Tibial nerve (tissue), 4 donors: ENCODE measurements at regions not wholly inside any gene's neighbourhood (a gene's known extent, or its start where the extent isn't known, plus 50 kb on each side); places are given as distances from the start of the nearest gene placed in this dataset.

ENCODE experiments used
- DNase-seq, 2 donors: peaks; one replicate each; pipeline ENCODE4 v3.0.0-alpha.2; 2019; ENCODE audit warnings: low spot score in 2 of 2
- H3K27ac ChIP-seq, 4 donors: fragments of 200-600 bp; sonication (generic) in 3 of 4; one replicate each; pipeline ENCODE4 v1.5.1; 2017 to 2019; ENCODE audit warnings: mild to moderate bottlenecking in 1 of 4
- H3K27me3 ChIP-seq, 2 donors: fragments of 200-600 bp; sonication (generic) in 1 of 2; one replicate each; pipeline versions ENCODE4 v1.5.1 to v1.6.0; 2017 to 2019
- H3K36me3 ChIP-seq, 3 donors: fragments of 200-600 bp; sonication (generic); one replicate each; pipeline ENCODE4 v1.5.1; 2018 to 2019
- H3K4me1 ChIP-seq, 4 donors: fragments of 200-600 bp; sonication (generic) in 3 of 4; one replicate each; pipeline ENCODE4 v1.5.1; 2017 to 2019
- H3K4me3 ChIP-seq, 4 donors: fragments of 200-600 bp; sonication (generic) in 3 of 4; one replicate each; pipeline ENCODE4 v1.5.1; 2017 to 2019; ENCODE audit warnings: mild to moderate bottlenecking in 1 of 4, moderate library complexity in 1 of 4
- H3K9me3 ChIP-seq, 4 donors: fragments of 200-600 bp; sonication (generic) in 3 of 4; one replicate each; pipeline ENCODE4 v1.5.1; 2017 to 2019
- EP300 ChIP-seq, 2 donors: sonication (generic); formaldehyde crosslinking; IDR thresholded peaks; one replicate each; pipeline ENCODE4 v1.6.1; 2017; ENCODE audit warnings: antibody characterized with exemption in 2 of 2, mild to moderate bottlenecking in 1 of 2
- POLR2A ChIP-seq, 2 donors: fragments of 450-650 bp; IDR thresholded peaks; one replicate each; pipeline ENCODE4 v1.6.1; 2017; ENCODE audit warnings: antibody characterized with exemption in 2 of 2, mild to moderate bottlenecking in 2 of 2, moderate library complexity in 2 of 2
- WGBS, 2 donors: methylation state at CpG; one replicate each; pipeline ENCODE4 v1.1.5; 2018; 5-methylcytosine and 5-hydroxymethylcytosine counted together
- TF ChIP-seq, protein P1 (sequence below), 5 experiments: fragments of 200-600 bp in 3 of 5; fragments of 450-650 bp in 2 of 5; sonication (generic) in 3 of 5; IDR thresholded peaks; one replicate each; pipeline ENCODE4 v1.5.1; 2016 to 2019; ENCODE audit warnings: antibody characterized with exemption in 5 of 5, mild to moderate bottlenecking in 3 of 5, moderate library complexity in 2 of 5

DNA sequence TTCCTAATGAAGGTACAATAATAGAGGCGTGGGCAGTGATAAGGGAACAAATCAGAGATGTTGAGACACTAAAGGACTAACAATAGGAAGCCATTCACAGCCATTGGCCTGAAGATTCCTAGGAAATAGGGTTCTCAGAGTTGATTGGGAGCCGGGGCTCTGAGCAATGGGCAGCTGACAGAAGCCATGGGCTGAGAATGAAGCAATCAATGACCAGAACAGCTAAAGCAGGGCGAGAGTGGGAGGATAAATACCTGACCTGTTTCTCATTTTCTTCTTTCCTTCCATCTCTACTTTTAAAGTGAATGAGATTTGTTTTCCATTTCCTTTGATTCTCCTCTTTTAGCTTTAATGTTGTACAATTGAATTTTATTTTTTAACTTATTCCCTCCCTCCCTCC, 774.7 kb upstream of the ADGRL4 start:
- Histone ChIP-seq H3K27ac (no peak overlapping the region), H3K9me3 (no peaks in the 10 kb centered on the region), H3K27me3 (no peaks in the 10 kb centered on the region), H3K4me3 (no peak overlapping the region), H3K36me3 (no peaks in the 10 kb centered on the region), H3K4me1 (no peaks in the 10 kb centered on the region)
- no peak for TF ChIP-seq POLR2A (IDR thresholded peaks at IDR 0.05)
- TF ChIP-seq, protein P1, sequence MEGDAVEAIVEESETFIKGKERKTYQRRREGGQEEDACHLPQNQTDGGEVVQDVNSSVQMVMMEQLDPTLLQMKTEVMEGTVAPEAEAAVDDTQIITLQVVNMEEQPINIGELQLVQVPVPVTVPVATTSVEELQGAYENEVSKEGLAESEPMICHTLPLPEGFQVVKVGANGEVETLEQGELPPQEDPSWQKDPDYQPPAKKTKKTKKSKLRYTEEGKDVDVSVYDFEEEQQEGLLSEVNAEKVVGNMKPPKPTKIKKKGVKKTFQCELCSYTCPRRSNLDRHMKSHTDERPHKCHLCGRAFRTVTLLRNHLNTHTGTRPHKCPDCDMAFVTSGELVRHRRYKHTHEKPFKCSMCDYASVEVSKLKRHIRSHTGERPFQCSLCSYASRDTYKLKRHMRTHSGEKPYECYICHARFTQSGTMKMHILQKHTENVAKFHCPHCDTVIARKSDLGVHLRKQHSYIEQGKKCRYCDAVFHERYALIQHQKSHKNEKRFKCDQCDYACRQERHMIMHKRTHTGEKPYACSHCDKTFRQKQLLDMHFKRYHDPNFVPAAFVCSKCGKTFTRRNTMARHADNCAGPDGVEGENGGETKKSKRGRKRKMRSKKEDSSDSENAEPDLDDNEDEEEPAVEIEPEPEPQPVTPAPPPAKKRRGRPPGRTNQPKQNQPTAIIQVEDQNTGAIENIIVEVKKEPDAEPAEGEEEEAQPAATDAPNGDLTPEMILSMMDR (IDR thresholded peaks at IDR 0.05) = no peak
- TF ChIP-seq EP300 (IDR thresholded peaks at IDR 0.05) = no peak
- no peak for DNase-seq
- 86 to 87% methylated on average over 3 of the region's 3 CpGs for WGBS, 2 donors

DNA sequence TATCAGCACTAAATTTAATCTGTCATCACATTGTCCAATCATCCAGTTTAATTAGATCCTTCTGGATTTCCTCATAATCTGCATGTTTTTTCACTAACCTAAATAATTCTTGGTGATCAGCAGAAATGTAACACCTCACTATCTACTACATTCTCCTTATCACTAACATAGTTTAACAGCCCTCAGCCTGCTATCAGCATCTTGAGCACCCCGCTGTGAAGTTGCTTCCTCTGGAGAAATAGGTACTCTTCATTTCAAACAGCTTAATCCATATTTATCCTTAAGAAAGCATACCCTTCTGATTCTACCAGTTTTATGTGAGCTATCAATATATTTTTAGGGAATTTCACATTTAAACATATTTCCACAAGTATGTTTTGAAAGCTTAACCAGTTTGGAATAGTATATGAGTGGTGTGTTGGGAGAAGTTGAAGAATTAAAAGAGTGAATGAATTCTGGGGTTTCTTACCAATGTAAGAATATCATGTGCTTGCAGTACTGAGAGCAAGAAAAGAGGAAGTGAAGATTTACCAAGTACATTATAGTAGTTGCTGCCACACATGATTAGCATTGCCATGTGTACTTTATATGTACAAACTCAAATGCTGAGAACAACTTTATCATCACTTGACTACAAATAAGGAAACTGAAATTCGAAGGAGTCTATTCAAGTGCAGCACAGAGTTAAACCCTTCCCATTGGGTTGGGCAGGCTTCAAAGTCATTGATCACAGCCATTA, 771.1 kb upstream of the ADGRL4 start:
- DNase-seq = no peak
- Histone ChIP-seq H3K4me3 (no peak overlapping the region), H3K27me3 (no peaks in the 10 kb centered on the region), H3K27ac (no peak overlapping the region), H3K36me3 (no peaks in the 10 kb centered on the region), H3K4me1 (peaks cover 0 to 5% (median 0%) of the 10 kb centered on the region in 4 donors), H3K9me3 (no peaks in the 10 kb centered on the region)
- no peak for TF ChIP-seq EP300 (IDR thresholded peaks at IDR 0.05)
- TF ChIP-seq, protein P1 (IDR thresholded peaks at IDR 0.05) = no peak
- TF ChIP-seq POLR2A (IDR thresholded peaks at IDR 0.05) = no peak
- WGBS, 2 donors = 84 to 93% methylated on average over 2 of the region's 2 CpGs

- TF ChIP-seq POLR2A (IDR thresholded peaks at IDR 0.05) (no peak), EP300 (IDR thresholded peaks at IDR 0.05) (no peak)
- TF ChIP-seq, protein P1 (IDR thresholded peaks at IDR 0.05) = no peak
- no peaks in the 10 kb centered on the region for H3K9me3 ChIP-seq
- no peaks in the 10 kb centered on the region for H3K36me3 ChIP-seq
- H3K4me3 ChIP-seq = no peak overlapping the region
- peaks cover 0 to 5% (median 0%) of the 10 kb centered on the region in 4 donors for H3K4me1 ChIP-seq
- no peak for DNase-seq
- H3K27me3 ChIP-seq = no peaks in the 10 kb centered on the region
- WGBS, 2 donors = 89 to 90% methylated on average over 2 of the region's 2 CpGs
- H3K27ac ChIP-seq = no peak overlapping the region
Measured at GRCh38 chr1:79775402-79775801, 768.9 kb upstream of the ADGRL4 start.

- no peaks in the 10 kb centered on the region for H3K9me3 ChIP-seq
- DNase-seq = no peak
- no peak overlapping the region for H3K4me3 ChIP-seq
- no peaks in the 10 kb centered on the region for H3K27me3 ChIP-seq
- 41 to 49% methylated on average over 2 of the region's 2 CpGs for WGBS, 2 donors
- no peaks in the 10 kb centered on the region for H3K36me3 ChIP-seq
- H3K27ac ChIP-seq = no peak overlapping the region
- peaks cover 0 to 5% (median 0%) of the 10 kb centered on the region in 4 donors for H3K4me1 ChIP-seq
- TF ChIP-seq POLR2A (IDR thresholded peaks at IDR 0.05) = no peak
- TF ChIP-seq, protein P1 (IDR thresholded peaks at IDR 0.05) = no peak
- TF ChIP-seq EP300 (IDR thresholded peaks at IDR 0.05) = no peak
Measured at GRCh38 chr1:79773385-79773784, 766.9 kb upstream of the ADGRL4 start.

DNA sequence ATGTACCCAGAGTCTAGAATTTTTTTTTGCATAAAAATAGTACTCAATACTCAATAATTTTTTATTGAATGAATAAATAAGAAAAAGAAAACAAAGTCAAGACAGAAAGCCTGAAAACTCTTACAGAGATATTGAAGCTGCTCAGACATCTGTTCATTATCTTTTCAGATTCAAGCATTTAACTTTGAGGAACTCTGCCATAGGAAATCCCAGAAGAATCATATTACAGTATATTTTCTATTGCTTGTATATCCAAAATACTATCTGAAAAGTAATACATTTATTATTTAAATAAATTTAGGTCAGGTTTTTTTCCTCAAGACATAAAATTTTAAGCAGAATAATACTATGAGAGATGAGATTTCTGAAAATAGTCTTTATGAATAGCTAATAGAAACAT, 755.9 kb upstream of the ADGRL4 start:
- DNase-seq = no peak
- Histone ChIP-seq H3K9me3 (peaks cover 0 to 6% (median 0%) of the 10 kb centered on the region in 4 donors), H3K36me3 (no peaks in the 10 kb centered on the region), H3K4me3 (no peak overlapping the region), H3K27me3 (no peaks in the 10 kb centered on the region), H3K4me1 (no peaks in the 10 kb centered on the region), H3K27ac (no peak overlapping the region)
- TF ChIP-seq POLR2A (IDR thresholded peaks at IDR 0.05) (no peak), EP300 (IDR thresholded peaks at IDR 0.05) (no peak)
- TF ChIP-seq, protein P1 (IDR thresholded peaks at IDR 0.05) = no peak
